ENCODE measurements at regions not wholly inside any gene's neighbourhood (a gene's known extent, or its start where the extent isn't known, plus 50 kb on each side); places are given as distances from the start of the nearest gene placed in this dataset.

GRCh38 chr16:11422381-11423314, 77.4 kb downstream of the RMI2 start:
- Mint-ChIP-seq H3K27ac (no peak overlapping the region), H3K27me3 (peaks cover 7% of the 10 kb centered on the region), H3K36me3 (ENCODE audit: low read depth) (peaks cover 4% of the 10 kb centered on the region), H3K4me1 (no peaks in the 10 kb centered on the region), H3K4me3 (no peak overlapping the region)
- DNase-seq = no peak
- no peak for ATAC-seq
- H3K9me3 ChIP-seq (ENCODE audit: control insufficient read depth, low read length, poor library complexity, severe bottlenecking) = no peaks in the 10 kb centered on the region

GRCh38 chr16:11423315-11424117, 78.3 kb downstream of the RMI2 start:
- no peaks in the 10 kb centered on the region for H3K4me1 Mint-ChIP-seq
- H3K9me3 ChIP-seq (ENCODE audit: control insufficient read depth, low read length, poor library complexity, severe bottlenecking) = no peaks in the 10 kb centered on the region
- ATAC-seq (no peak), DNase-seq (no peak)
- peaks cover 4% of the 10 kb centered on the region for H3K36me3 Mint-ChIP-seq (ENCODE audit: low read depth)
- H3K27ac Mint-ChIP-seq = no peak overlapping the region
- no peak overlapping the region for H3K4me3 Mint-ChIP-seq
- peaks cover 16% of the 10 kb centered on the region for H3K27me3 Mint-ChIP-seq

DNA sequence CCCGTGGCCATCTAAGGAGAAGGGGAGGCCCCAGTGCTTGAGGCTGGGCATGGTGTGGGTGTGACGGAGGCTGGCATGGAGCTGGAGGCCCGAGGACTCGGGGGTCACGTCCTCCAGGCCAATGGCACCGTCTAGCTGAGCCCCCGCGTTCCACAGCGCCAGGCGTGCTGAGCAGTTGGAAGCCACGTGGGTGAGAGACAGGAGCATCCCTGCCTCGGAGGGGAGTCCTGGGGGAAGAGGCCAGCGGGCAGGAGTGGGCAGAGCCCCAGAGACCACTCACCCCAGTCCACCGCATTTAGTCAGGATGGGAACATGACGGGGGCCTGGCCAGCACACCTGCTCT, 78.8 kb downstream of the RMI2 start:
- Mint-ChIP-seq H3K4me3 (no peak overlapping the region), H3K4me1 (no peaks in the 10 kb centered on the region), H3K27ac (no peak overlapping the region), H3K27me3 (peaks cover 17% of the 10 kb centered on the region), H3K36me3 (ENCODE audit: low read depth) (peaks cover 4% of the 10 kb centered on the region)
- DNase-seq (no peak), ATAC-seq (no peak)
- no peaks in the 10 kb centered on the region for H3K9me3 ChIP-seq (ENCODE audit: control insufficient read depth, low read length, poor library complexity, severe bottlenecking)

DNA sequence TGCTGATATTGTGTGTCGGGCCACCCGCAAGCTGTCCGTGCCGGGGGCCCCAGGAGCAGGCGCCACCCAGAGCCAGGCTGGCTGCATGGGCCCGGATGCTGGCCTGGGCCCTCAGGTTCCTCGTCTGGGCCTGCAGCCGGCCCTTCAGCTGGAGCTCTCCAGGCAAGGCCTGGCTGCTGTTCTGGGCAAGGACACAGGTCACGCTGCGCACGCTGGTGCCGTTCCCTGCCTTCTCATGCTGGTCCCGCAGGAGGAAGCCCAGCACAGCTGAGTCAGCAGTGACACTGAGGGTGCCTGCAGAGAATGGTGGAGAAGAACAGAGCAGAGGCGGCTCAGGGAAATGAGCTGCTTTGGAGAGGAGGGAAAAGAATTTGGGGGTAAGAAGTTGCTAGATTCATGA, 79.9 kb downstream of the RMI2 start:
- no peak for DNase-seq
- peaks cover 4% of the 10 kb centered on the region for H3K36me3 Mint-ChIP-seq (ENCODE audit: low read depth)
- no peak overlapping the region for H3K4me3 Mint-ChIP-seq
- H3K4me1 Mint-ChIP-seq = no peaks in the 10 kb centered on the region
- peaks cover 17% of the 10 kb centered on the region for H3K27me3 Mint-ChIP-seq
- H3K27ac Mint-ChIP-seq = no peak overlapping the region
- ATAC-seq = no peak
- H3K9me3 ChIP-seq (ENCODE audit: control insufficient read depth, low read length, poor library complexity, severe bottlenecking) = no peaks in the 10 kb centered on the region

DNA sequence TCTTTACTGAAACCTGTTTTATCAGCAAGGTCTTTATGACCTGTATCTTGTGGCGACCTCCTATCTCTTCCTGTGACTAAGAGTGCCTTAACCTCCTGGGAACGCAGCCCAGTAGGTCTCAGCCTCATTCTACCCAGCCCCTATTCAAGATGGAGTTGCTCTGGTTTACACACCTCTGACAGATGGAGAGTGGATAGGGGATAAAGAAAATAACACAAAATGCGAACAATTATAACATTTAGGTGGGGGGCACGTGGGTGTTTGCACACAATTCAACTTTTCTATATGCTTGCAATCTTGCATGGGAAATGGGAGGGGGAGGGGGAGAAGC, 83.3 kb downstream of the RMI2 start:
- no peak overlapping the region for H3K4me3 Mint-ChIP-seq
- H3K27me3 Mint-ChIP-seq = peaks cover 13% of the 10 kb centered on the region
- no peaks in the 10 kb centered on the region for H3K4me1 Mint-ChIP-seq
- no peak for ATAC-seq
- H3K27ac Mint-ChIP-seq = no peak overlapping the region
- DNase-seq = no peak
- no peaks in the 10 kb centered on the region for H3K9me3 ChIP-seq (ENCODE audit: control insufficient read depth, low read length, poor library complexity, severe bottlenecking)
- no peaks in the 10 kb centered on the region for H3K36me3 Mint-ChIP-seq (ENCODE audit: low read depth)

DNA sequence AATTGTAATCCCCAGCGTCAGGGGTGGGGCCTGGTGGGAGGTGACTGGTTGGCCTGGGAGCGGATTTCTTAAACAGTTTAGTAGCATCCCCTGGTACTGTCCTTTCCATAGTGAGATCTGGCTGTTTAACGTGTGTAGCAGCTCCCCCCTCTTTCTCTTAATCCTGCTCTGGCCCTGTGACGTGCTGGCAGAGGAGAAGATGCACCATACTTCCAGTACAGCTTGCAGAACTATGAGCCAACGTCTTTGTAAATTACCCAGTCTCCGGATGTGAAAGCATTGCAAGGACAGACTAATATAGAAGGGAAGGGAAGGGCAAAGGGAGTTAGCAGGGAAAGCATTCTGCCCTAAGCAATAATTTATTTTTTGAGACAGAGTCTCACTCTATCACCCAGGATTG, 83.9 kb downstream of the RMI2 start:
- DNase-seq = no peak
- H3K4me1 Mint-ChIP-seq = no peaks in the 10 kb centered on the region
- ATAC-seq = no peak
- H3K36me3 Mint-ChIP-seq (ENCODE audit: low read depth) = no peaks in the 10 kb centered on the region
- no peak overlapping the region for H3K27ac Mint-ChIP-seq
- H3K4me3 Mint-ChIP-seq = no peak overlapping the region
- H3K9me3 ChIP-seq (ENCODE audit: control insufficient read depth, low read length, poor library complexity, severe bottlenecking) = no peaks in the 10 kb centered on the region
- peaks cover 14% of the 10 kb centered on the region for H3K27me3 Mint-ChIP-seq

DNA sequence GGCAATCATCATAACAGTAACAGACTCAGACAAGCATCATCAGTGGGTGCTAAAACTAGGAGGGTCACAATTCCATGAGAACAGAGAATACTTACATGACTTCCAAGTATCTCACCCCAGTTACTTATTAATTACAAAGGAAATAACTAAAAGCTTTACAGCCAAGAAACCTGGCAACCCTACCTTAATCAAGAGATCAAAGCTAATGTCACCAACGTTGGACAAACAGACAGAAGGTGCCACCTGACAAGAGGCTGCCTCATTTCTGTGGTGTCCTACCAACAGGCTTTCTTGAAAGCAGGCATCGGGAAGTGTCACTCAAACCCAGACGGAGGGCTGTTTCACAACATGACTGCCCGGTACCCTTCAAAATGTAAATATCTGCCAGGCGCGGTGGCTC, 84.6 kb downstream of the RMI2 start:
- H3K4me3 Mint-ChIP-seq = no peak overlapping the region
- DNase-seq = no peak
- H3K27me3 Mint-ChIP-seq = peaks cover 19% of the 10 kb centered on the region
- no peaks in the 10 kb centered on the region for H3K36me3 Mint-ChIP-seq (ENCODE audit: low read depth)
- no peak for ATAC-seq
- no peaks in the 10 kb centered on the region for H3K4me1 Mint-ChIP-seq
- no peak overlapping the region for H3K27ac Mint-ChIP-seq
- no peaks in the 10 kb centered on the region for H3K9me3 ChIP-seq (ENCODE audit: control insufficient read depth, low read length, poor library complexity, severe bottlenecking)

DNA sequence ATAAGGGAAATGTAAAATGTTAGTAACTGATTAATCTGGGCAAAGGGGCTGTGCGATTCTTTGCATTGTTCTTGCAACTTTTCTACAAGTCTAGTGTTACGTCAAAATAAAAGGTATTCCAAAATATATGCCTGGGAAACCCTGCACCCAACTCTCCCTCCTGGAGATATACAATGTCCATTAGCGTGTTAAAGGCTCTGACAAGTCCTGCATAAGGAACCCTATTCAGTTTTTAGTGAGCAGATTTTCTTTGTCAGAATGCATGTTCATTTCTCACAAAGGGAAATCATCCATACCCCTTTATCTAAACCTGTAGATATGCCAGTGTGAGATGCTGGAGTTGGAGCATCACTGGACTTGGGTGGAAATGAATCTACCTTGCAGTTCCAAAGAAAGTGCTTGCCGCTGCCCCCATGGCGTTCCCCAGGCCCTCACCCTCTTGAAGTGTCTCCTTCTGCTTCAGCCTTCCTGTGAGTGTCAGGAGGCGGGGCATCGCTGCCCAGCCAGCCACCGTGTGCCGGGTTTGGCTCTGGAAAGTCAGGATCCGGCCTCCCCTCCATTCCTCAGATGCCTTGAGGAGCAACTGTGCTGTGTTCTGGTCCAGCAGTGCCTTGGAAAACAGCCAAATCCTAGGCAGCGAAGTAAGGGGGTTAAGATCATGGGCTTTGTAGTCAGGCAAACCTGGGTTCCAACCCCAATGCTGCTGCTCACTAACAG, 85.5 kb downstream of the RMI2 start:
- Mint-ChIP-seq H3K4me3 (no peak overlapping the region), H3K4me1 (no peaks in the 10 kb centered on the region), H3K36me3 (ENCODE audit: low read depth) (no peaks in the 10 kb centered on the region), H3K27me3 (peaks cover 19% of the 10 kb centered on the region), H3K27ac (no peak overlapping the region)
- H3K9me3 ChIP-seq (ENCODE audit: control insufficient read depth, low read length, poor library complexity, severe bottlenecking) = no peaks in the 10 kb centered on the region
- no peak for ATAC-seq
- DNase-seq = no peak

DNA sequence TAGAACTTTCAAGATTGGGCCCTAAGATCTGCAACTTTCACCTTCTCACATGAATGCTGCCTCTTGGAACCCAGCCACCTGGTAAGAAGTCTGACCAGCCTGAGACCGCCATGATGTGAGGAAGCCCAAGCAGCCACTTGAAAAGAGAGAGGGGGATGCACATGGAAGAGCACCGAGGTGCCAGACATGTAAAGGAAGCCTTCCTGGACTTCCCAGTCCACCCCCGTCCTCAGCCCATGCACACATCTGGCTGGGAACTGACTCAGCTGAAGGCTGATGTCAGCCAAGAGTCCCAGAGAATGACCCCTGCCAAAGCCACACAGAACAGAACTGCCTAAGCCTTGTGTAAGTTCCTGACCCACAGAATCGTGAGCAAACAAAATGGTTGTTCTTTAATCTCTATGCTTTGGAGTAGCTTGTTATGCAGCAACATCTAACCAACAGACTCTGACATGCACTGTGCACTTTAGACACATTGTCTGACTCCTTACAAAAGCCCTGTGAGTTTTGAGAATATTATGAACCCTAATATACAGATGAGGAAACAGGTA, 86.7 kb downstream of the RMI2 start:
- Mint-ChIP-seq H3K36me3 (ENCODE audit: low read depth) (no peaks in the 10 kb centered on the region), H3K27me3 (peaks cover 19% of the 10 kb centered on the region), H3K27ac (no peak overlapping the region), H3K4me3 (no peak overlapping the region), H3K4me1 (no peaks in the 10 kb centered on the region)
- H3K9me3 ChIP-seq (ENCODE audit: control insufficient read depth, low read length, poor library complexity, severe bottlenecking) = no peaks in the 10 kb centered on the region
- no peak for ATAC-seq
- no peak for DNase-seq

DNA sequence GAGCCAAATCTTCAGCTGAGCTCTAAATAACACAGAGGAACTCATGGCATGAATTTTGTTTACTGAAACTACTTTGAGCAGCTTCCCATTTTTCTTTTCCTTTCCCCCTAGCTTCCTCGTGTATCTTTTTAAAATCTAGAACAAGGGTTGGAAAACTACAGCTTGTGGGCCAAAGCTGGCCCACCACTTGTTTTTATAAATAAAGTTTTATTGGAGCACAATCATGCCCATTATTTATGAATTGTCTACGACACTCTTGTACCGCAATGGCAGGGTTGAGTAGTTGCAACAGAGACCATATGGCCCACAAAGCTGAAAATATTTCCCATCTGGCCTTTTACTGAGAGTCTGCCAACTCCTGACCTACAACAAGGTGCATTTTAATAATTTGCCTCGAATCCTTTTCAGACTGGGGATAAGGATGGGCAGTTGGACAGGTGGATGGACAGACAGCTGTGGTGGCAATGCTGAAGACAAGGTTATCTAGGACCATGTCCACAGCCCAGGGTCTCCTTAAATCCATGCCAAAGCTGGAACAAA, 87.7 kb downstream of the RMI2 start:
- Mint-ChIP-seq H3K4me3 (no peak overlapping the region), H3K36me3 (ENCODE audit: low read depth) (no peaks in the 10 kb centered on the region), H3K4me1 (no peaks in the 10 kb centered on the region), H3K27me3 (peaks cover 13% of the 10 kb centered on the region), H3K27ac (no peak overlapping the region)
- no peak for DNase-seq
- no peaks in the 10 kb centered on the region for H3K9me3 ChIP-seq (ENCODE audit: control insufficient read depth, low read length, poor library complexity, severe bottlenecking)
- ATAC-seq = no peak

DNA sequence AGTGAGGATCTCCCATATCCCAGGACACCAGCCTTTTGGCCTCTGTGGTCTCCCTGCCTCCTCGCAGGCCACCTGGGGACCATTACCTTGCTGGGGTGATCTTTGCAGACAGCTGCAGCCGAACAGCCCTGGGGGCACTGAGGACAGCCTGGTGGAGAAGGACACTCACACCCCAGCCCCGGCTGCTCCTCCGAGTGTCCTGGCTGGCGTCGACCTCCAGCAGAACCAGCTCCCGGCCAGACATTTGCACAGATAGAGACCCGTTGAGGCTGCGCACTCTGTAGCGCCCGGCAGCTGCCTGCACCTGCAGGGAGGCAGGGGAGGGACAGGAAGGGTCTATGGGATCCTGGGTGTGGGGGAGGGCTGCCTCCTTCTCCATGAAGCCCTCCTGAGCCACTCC, 90.3 kb downstream of the RMI2 start:
- Mint-ChIP-seq H3K27me3 (peaks cover 6% of the 10 kb centered on the region), H3K27ac (no peak overlapping the region), H3K36me3 (ENCODE audit: low read depth) (no peaks in the 10 kb centered on the region), H3K4me1 (no peaks in the 10 kb centered on the region), H3K4me3 (no peak overlapping the region)
- no peak for ATAC-seq
- DNase-seq = no peak
- peaks cover 3% of the 10 kb centered on the region for H3K9me3 ChIP-seq (ENCODE audit: control insufficient read depth, low read length, poor library complexity, severe bottlenecking)

- Mint-ChIP-seq H3K27ac (no peak overlapping the region), H3K27me3 (peaks cover 6% of the 10 kb centered on the region), H3K4me3 (no peak overlapping the region), H3K4me1 (no peaks in the 10 kb centered on the region), H3K36me3 (ENCODE audit: low read depth) (no peaks in the 10 kb centered on the region)
- DNase-seq (no peak), ATAC-seq (no peak)
- peaks cover 4% of the 10 kb centered on the region for H3K9me3 ChIP-seq (ENCODE audit: control insufficient read depth, low read length, poor library complexity, severe bottlenecking)
These were observed 91.8 kb downstream of the RMI2 start for GRCh38 chr16:11437069-11437468.

Data from T-helper 17 cell (primary cell).